Neuronal stem cell (in vitro differentiated cells): ENCODE measurements at regions not wholly inside any gene's neighbourhood (a gene's known extent, or its start where the extent isn't known, plus 50 kb on each side); places are given as distances from the start of the nearest gene placed in this dataset.
"Not testable (repeated sequence)": the region's sequence is repeated elsewhere in the genome, so short reads cannot be mapped to it uniquely, and the experiment has no call there.

Experiments
- DNase-seq: peaks from one replicate; pipeline ENCODE4 v3.0.0-alpha.2; 2013; ENCODE audit warnings: low spot score
- H2AFZ ChIP-seq: one replicate; pipeline ENCODE4 v1.6.1; 2013; ENCODE audit warnings: mild to moderate bottlenecking, low read length, inconsistent platforms
- H2AK5ac ChIP-seq: 2 replicates; pipeline ENCODE4 v1.6.1; 2013; ENCODE audit warnings: low read depth, mild to moderate bottlenecking, inconsistent platforms, low read length, moderate library complexity, mixed read lengths
- H2BK120ac ChIP-seq: 2 replicates; pipeline ENCODE4 v1.6.1; 2013; ENCODE audit warnings: low read depth, mild to moderate bottlenecking, inconsistent platforms, low read length, moderate library complexity, mixed read lengths
- H2BK12ac ChIP-seq: one replicate; pipeline ENCODE4 v1.6.1; 2013; ENCODE audit warnings: low read length, inconsistent platforms
- H2BK15ac ChIP-seq: 2 replicates; pipeline ENCODE4 v1.6.1; 2013; ENCODE audit warnings: mild to moderate bottlenecking, low read length, inconsistent platforms, mixed read lengths
- H2BK5ac ChIP-seq: one replicate; pipeline ENCODE4 v1.6.1; 2013; ENCODE audit warnings: inconsistent platforms, mild to moderate bottlenecking, low read length, moderate library complexity
- H3K14ac ChIP-seq: one replicate; pipeline ENCODE4 v1.6.1; 2013; ENCODE audit warnings: low read length, inconsistent platforms
- H3K18ac ChIP-seq: 2 replicates; pipeline ENCODE4 v1.6.1; 2013; ENCODE audit warnings: low read length, inconsistent platforms
- H3K23ac ChIP-seq: 2 replicates; pipeline ENCODE4 v1.6.1; 2013; ENCODE audit warnings: low read depth, mild to moderate bottlenecking, mixed read lengths, low read length, inconsistent platforms; ENCODE audit not compliant: poor library complexity
- H3K27ac ChIP-seq: replicated peaks from 3 replicates; pipeline ENCODE4 v1.5.1; 2013; ENCODE audit warnings: low read length, inconsistent platforms
- H3K27me3 ChIP-seq, 3 experiments: 2 replicates each; pipeline ENCODE4 v1.6.1; 2013; ENCODE audit warnings: low read length in 3 of 3, mild to moderate bottlenecking in 2 of 3, inconsistent platforms in 1 of 3, low read depth in 1 of 3, mixed read lengths in 1 of 3, moderate library complexity in 1 of 3; ENCODE audit not compliant: control insufficient read depth in 3 of 3, insufficient read depth in 3 of 3
- H3K36me3 ChIP-seq, 2 donors: replicated peaks in 1 of 2; 2 replicates each; pipeline ENCODE4 v1.6.1; 2013; ENCODE audit warnings: low read length in 2 of 2; ENCODE audit not compliant: control insufficient read depth in 2 of 2, insufficient read depth in 2 of 2
- H3K4ac ChIP-seq: 2 replicates; pipeline ENCODE4 v1.6.1; 2013; ENCODE audit warnings: inconsistent platforms, mild to moderate bottlenecking, low read length, moderate library complexity
- H3K4me1 ChIP-seq, 2 donors: 1 replicate in 1 of 2; 2 replicates in 1 of 2; pipeline ENCODE4 v1.6.1; 2013; ENCODE audit warnings: low read length in 2 of 2, low read depth in 1 of 2; ENCODE audit not compliant: control insufficient read depth in 2 of 2, insufficient read depth in 1 of 2
- H3K4me2 ChIP-seq: one replicate; pipeline ENCODE4 v1.6.1; 2013; ENCODE audit warnings: mild to moderate bottlenecking, low read length, inconsistent platforms; ENCODE audit not compliant: insufficient read depth, poor library complexity, severe bottlenecking
- H3K4me3 ChIP-seq, 2 donors: 2 replicates each; pipeline ENCODE4 v1.5.1; 2013; ENCODE audit warnings: low read length in 2 of 2, mild to moderate bottlenecking in 2 of 2, inconsistent platforms in 1 of 2, moderate library complexity in 1 of 2
- H3K79me1 ChIP-seq: one replicate; pipeline ENCODE4 v1.6.1; 2013; ENCODE audit warnings: low read depth, mild to moderate bottlenecking, inconsistent platforms, low read length, moderate library complexity
- H3K9ac ChIP-seq: one replicate; pipeline ENCODE4 v1.6.1; 2013; ENCODE audit warnings: mild to moderate bottlenecking, low read depth, low read length, inconsistent platforms; ENCODE audit not compliant: poor library complexity
- H3K9me3 ChIP-seq, 2 donors: replicated peaks in 1 of 2; 2 replicates each; pipeline versions ENCODE3 to v1.6.1; 2013; ENCODE audit warnings: low read length in 2 of 2, mild to moderate bottlenecking in 2 of 2, inconsistent platforms in 1 of 2, low read depth in 1 of 2, mixed read lengths in 1 of 2, moderate library complexity in 1 of 2; ENCODE audit not compliant: control insufficient read depth in 2 of 2, insufficient read depth in 1 of 2
- H4K8ac ChIP-seq: one replicate; pipeline ENCODE4 v1.6.1; 2013; ENCODE audit warnings: low read depth, mild to moderate bottlenecking, inconsistent platforms, low read length, moderate library complexity
- H4K91ac ChIP-seq: one replicate; pipeline ENCODE4 v1.6.1; 2013; ENCODE audit warnings: low read length, low read depth, mild to moderate bottlenecking, inconsistent platforms; ENCODE audit not compliant: poor library complexity
- whole genome bisulfite sequencing, 2 donors: extraction: QIAGEN DNeasy Blood & Tissue Kit; methylation state at CpG; one replicate each; pipeline ENCODE4 v1.1.7; 2013; ENCODE audit warnings: missing lambda C conversion rate in 2 of 2, mixed read lengths in 1 of 2; ENCODE audit not compliant: insufficient read length in 2 of 2, insufficient replicate concordance in 1 of 2; ENCODE audit errors: extremely low coverage in 2 of 2; 5-methylcytosine and 5-hydroxymethylcytosine counted together

DNA sequence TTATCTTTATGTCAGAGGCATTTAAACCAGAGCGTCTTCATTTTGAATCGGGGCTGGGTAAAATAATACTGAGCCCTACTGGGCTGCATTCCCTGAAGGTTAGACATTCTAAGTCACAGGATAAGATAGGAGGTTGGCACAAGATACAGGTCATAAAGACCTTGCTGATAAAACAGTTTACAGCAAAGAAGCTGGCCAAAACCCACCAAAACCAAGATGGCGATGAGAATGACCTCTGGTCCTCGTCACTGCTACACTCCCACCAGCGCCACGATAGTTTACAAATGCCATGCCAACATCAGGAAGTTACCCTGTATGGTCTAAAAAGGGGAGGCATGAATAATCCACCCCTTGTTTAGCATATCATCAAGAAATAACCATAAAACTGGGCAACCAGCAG is 110.5 kb upstream of the ZFP64 start:
- not testable (repeated sequence) for H3K14ac ChIP-seq, H3K36me3 ChIP-seq, H3K27me3 ChIP-seq, H2BK12ac ChIP-seq, H2BK15ac ChIP-seq, H4K91ac ChIP-seq, H3K18ac ChIP-seq, H3K4me2 ChIP-seq, H3K79me1 ChIP-seq, H3K27ac ChIP-seq, H4K8ac ChIP-seq, H2BK120ac ChIP-seq, DNase-seq, H2AFZ ChIP-seq, H2BK5ac ChIP-seq, H3K23ac ChIP-seq, H3K9ac ChIP-seq, H3K9me3 ChIP-seq, H3K4ac ChIP-seq, H3K4me3 ChIP-seq, H2AK5ac ChIP-seq, H3K4me1 ChIP-seq
- WGBS, 2 donors = no CpG with 5 or more reads among the region's 6 CpGs

DNA sequence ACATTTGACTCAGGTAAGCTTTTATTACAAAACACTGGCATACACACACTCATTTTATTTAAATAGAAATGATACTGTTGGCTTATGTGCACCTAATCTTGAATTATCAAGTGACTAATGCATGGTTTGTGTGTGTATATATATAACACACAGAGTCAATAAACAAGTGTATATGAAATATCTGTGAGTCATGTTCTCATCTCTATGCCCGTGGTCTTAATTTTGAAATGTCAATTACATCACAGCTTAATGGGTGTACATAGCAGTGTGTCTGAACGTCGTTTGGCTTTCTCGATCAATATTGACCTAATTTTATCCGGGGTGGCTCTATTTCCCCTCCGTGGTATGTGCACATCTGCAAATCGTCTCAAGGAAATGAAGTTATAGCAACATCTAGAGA is 104.0 kb upstream of the ZFP64 start:
- H2BK5ac ChIP-seq = no peak overlapping the region
- no peak overlapping the region for H2BK12ac ChIP-seq
- no peak overlapping the region for H3K9ac ChIP-seq
- no peaks in the 10 kb centered on the region for H3K79me1 ChIP-seq
- H4K91ac ChIP-seq = no peak overlapping the region
- H3K4me1 ChIP-seq = peaks cover 2 to 4% of the 10 kb centered on the region in 2 donors
- no peaks in the 10 kb centered on the region for H3K36me3 ChIP-seq
- no peak overlapping the region for H2AFZ ChIP-seq
- WGBS, 2 donors = no CpG with 5 or more reads among the region's 7 CpGs
- H3K4me2 ChIP-seq = no peak overlapping the region
- H3K4me3 ChIP-seq = no peak overlapping the region
- H3K14ac ChIP-seq = no peak overlapping the region
- no peak overlapping the region for H3K23ac ChIP-seq
- no peaks in the 10 kb centered on the region for H3K9me3 ChIP-seq
- no peak for DNase-seq
- no peak overlapping the region for H4K8ac ChIP-seq
- no peak overlapping the region for H3K4ac ChIP-seq
- H2BK15ac ChIP-seq = no peak overlapping the region
- H3K18ac ChIP-seq = no peak overlapping the region
- H2BK120ac ChIP-seq = no peak overlapping the region
- H3K27ac ChIP-seq = no peak overlapping the region
- no peaks in the 10 kb centered on the region for H3K27me3 ChIP-seq
- H2AK5ac ChIP-seq = no peak overlapping the region

DNA sequence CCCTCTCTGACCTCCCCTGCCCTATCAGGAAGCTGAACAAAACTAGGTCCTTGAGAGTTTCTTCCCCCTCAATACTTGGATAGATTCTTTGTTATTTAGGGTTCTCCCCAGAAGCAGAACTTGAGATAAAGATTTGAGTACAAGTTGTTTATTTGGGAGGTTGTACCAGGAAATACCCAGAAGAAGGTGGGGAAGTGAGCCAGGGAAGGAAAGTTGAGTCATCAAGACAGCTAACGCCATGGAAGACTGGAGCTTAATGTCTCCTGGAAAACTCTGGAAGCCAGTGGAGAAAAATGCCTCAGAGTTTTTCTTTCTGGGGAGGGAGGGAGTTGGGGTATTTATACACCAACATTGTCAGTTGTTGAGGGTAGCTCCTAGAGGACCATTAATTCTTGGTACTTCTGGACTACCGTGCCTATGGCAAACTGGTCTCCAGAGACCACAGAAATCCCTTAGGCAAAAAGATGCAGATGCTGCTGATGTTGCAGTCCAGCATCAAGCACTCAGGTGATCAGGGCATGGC is 102.6 kb upstream of the ZFP64 start:
- no peaks in the 10 kb centered on the region for H3K27me3 ChIP-seq
- H2BK12ac ChIP-seq = no peak overlapping the region
- no peak overlapping the region for H2AK5ac ChIP-seq
- no peak overlapping the region for H2BK15ac ChIP-seq
- no peak overlapping the region for H3K23ac ChIP-seq
- H3K27ac ChIP-seq = no peak overlapping the region
- no CpG with 5 or more reads among the region's 2 CpGs for WGBS, 2 donors
- no peaks in the 10 kb centered on the region for H3K79me1 ChIP-seq
- H3K4ac ChIP-seq = no peak overlapping the region
- H4K8ac ChIP-seq = no peak overlapping the region
- H3K4me2 ChIP-seq = no peak overlapping the region
- no peak overlapping the region for H2BK120ac ChIP-seq
- H3K18ac ChIP-seq = no peak overlapping the region
- H3K4me3 ChIP-seq = no peak overlapping the region
- no peak overlapping the region for H3K14ac ChIP-seq
- H4K91ac ChIP-seq = no peak overlapping the region
- H3K9ac ChIP-seq = no peak overlapping the region
- no peak overlapping the region for H2BK5ac ChIP-seq
- no peaks in the 10 kb centered on the region for H3K36me3 ChIP-seq
- H2AFZ ChIP-seq = no peak overlapping the region
- peaks cover 4 to 9% of the 10 kb centered on the region in 2 donors for H3K4me1 ChIP-seq
- DNase-seq = no peak
- H3K9me3 ChIP-seq = no peaks in the 10 kb centered on the region

DNA sequence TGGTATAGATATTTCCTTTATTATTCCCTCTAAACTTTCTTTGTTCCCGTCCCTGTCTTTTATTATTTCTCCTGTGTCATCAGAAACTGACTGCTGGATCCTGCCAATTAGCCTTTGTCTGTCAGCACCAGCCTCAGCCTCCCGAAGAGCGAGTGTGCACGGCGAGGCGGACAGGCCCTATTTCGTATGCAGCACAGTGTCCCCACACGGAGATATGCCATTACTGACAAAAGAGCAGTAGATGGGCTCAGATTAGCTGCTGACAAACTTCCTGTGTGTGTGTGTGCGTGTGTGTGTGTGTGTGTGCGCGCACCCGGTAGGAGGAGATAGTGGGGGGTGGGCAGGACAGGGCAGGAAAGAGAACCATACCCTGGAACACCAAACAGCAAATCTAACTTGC is 99.5 kb upstream of the ZFP64 start:
- peak; percentile 8 for DNase-seq
- no peaks in the 10 kb centered on the region for H3K27me3 ChIP-seq
- no peak overlapping the region for H2BK15ac ChIP-seq
- H2BK120ac ChIP-seq = no peak overlapping the region
- H3K14ac ChIP-seq = no peak overlapping the region
- no peak overlapping the region for H2BK12ac ChIP-seq
- H3K4ac ChIP-seq = no peak overlapping the region
- H3K36me3 ChIP-seq = no peaks in the 10 kb centered on the region
- H3K4me1 ChIP-seq = peaks cover 4 to 9% of the 10 kb centered on the region in 2 donors
- no peaks in the 10 kb centered on the region for H3K79me1 ChIP-seq
- H3K27ac ChIP-seq = no peak overlapping the region
- no peak overlapping the region for H2AK5ac ChIP-seq
- no peak overlapping the region for H4K8ac ChIP-seq
- peak overlapping the region; percentile 7 for H3K18ac ChIP-seq
- H3K9me3 ChIP-seq = no peaks in the 10 kb centered on the region
- no CpG with 5 or more reads among the region's 12 CpGs for WGBS, 2 donors
- no peak overlapping the region for H2BK5ac ChIP-seq
- H3K4me2 ChIP-seq = no peak overlapping the region
- H4K91ac ChIP-seq = no peak overlapping the region
- no peak overlapping the region for H3K9ac ChIP-seq
- H3K23ac ChIP-seq = no peak overlapping the region
- peak overlapping the region in 1 of 2 donors; percentile 27 for H3K4me3 ChIP-seq
- peak overlapping the region; percentile 78 for H2AFZ ChIP-seq
